GM21529 (cell line): ENCODE measurements at regions not wholly inside any gene's neighbourhood (a gene's known extent, or its start where the extent isn't known, plus 50 kb on each side); places are given as distances from the start of the nearest gene placed in this dataset.
"Not testable (repeated sequence)": the region's sequence is repeated elsewhere in the genome, so short reads cannot be mapped to it uniquely, and the experiment has no call there.

Experiments
- ATAC-seq: cut with Tn5 transposase; IDR thresholded peaks from one replicate; pipeline ENCODE4 v1.9.1; 2021; ENCODE audit not compliant: unreplicated experiment

DNA sequence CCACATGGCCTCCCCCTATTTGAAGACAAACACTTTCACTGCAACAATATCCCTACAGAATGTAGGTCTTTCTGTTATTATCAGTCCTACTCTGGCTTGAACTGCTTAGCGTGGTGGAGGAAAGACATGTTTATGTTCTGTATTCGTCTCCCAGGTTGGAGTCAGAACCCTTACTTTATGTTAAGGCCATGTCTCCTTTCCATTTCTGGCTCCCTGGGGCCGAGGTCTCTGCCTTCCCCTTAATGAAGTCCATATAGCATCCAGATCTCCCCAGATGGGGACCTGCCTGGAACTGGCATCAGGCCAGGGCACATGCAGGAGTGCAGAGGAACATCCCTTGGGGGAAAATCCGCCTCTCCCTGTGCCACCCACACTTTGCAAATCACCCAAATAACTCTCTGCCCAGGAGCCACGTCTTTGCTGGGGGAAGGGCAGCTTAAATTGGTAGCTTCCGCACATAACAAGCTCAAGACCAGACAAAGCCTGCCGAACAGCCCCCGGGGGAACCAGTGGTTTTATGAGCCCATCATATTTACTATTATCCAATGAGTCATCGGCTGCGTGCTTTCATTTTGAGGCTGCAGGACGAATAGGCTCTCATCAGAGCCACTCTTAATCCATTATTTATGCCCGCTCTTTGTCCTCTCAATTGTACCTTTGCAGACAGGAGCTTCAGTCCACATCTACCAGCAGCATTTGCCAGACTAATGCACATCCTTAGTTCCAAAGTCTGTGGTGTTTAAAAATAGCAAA is 237.0 kb downstream of the UACA start:
- no peak for ATAC-seq

DNA sequence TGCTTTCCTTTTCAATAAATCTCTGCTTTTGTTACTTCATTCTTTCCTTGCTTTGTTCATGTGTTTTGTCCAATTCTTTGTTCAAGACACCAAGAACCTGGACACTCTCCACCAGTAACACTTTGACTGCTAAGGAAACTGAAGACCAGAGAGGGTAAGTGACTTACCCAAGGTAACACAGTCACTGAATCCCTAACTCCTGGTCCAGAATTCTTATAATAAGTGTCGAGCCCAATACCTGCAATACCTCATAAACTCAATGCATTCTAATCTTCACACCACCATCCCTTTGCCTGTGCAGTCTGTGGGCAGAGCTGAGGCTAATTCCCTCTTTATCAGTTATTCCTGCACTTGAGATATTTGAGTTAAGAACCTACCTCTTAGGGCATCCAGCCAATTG is 237.8 kb downstream of the UACA start:
- ATAC-seq: no peak

GRCh38 chr15:70524470-70524869 is 238.9 kb downstream of the UACA start:
- no peak for ATAC-seq

DNA sequence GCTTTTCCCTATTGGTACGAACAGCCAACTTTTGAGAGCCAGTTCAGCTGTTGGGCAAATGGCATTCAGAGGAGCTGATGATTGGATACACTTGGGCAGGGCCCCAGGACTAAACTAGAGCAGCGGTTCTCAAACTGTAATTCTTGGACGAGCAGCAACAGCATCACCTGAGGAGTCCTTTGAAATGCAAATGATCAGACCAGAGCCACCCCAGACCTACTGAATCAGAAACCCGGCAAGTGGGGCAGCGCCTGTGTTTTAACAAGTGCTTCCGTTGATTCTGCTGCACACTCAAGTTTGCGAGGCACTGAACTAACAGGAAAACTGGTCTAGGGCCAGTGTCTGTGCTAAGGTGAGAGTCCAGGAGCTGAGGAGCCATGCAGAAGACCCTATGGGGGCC is 239.7 kb downstream of the UACA start:
- no peak for ATAC-seq

- ATAC-seq: no peak
These were observed 240.2 kb downstream of the UACA start for GRCh38 chr15:70523192-70523591.

DNA sequence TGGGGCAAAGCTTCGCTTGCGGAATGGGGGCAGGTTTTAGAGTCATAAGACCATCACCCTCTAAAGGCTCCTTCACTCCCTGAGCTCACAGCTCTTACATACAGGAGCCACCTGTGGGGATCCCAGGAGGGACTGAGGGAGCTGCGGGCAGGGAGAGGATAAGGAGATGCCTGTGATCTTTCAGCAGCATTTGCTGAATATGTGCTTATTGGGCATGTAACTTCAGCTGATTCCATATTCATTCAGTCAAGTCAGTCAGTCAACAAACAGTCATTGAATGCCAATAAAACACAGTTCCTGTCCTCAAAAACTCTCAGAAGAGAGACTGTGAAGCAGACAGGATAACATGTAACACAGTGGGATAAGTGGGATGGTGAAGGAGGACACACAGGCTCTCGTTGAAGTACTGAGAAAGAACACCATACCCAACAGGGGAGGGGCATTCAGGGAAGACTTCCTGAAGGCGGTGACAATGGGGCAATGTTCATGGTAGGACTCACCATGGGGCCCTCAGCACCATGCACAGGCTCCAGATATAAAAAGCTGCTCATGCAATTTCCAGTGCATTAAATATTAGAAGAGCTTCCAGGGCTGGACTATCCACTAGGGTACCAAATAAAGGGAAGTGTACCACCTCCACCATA is 240.9 kb downstream of the UACA start:
- ATAC-seq: no peak

DNA sequence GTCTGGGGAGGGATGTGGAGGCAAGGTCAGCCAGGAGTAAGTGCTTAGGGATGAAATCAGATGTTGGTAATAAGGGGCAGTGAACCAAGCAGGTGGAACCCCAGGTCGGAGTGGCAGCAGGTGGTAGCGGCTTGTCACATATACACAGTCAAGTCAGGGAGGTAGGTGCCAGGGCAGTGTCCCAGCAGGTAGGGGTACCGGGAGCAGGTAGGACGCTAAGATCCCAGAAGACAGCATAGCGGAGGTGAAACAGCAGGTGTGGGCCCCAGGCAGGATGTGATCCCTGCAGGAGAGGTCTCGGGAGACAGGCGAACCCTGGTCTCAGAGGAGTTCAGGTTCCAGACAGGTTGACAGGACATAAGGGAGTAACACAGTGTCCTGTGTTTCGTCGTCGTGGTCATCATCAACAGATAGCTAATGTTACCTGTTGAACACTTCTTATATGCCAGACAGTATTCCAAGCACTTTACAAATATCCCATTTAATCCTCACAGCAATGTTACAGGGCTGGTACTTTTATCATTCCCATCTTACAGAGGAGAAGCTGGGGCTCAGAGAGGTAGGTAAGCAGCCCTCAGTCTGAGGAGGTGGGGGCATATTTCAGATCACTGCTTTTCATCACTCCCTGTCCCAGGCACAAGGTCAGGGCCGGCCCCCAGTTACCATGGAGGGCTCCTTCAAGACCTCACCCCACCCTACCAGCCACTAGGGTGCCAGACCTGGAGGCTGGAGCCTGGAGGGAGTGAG is 241.6 kb downstream of the UACA start:
- no peak for ATAC-seq

GRCh38 chr15:70519616-70520015 is 243.7 kb downstream of the UACA start:
- no peak for ATAC-seq

DNA sequence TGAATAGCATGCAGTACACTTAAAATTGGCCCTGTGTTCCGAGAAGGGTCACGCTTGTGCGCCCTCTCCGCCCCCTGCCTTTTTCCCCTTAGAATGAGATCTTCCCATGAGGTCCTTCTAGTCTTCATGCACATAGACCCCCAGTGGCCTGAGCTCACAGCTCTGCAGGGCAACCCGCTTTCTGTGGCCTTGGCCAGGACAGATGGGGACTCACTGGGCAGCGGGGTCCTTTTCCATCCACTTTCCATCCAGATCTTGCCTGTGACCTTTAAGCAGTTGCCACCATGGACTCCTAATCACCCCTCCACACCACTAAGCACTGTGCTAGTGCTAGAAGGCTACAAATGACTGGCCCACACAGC is 244.4 kb downstream of the UACA start:
- ATAC-seq: no peak

- ATAC-seq: no peak
These were observed 245.0 kb downstream of the UACA start for GRCh38 chr15:70518201-70519003.

DNA sequence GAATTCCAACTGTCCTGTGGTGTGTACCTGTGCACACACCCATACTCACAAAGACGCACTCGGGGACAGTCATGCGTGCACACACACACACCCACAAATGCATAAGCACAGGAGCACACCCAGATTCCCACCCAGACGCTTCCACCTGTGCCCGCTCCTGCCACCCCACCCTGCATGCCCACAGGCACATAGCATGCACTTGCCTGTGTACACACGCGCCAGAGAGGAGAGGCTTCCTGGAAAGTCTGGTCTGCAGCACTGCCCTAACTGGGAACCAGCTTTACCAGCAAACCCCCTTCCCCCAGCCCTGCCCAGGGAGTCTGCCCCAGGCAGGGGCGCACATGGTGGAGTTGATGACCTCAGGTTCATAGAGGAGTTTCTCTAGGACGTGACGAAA is 246.2 kb downstream of the UACA start:
- ATAC-seq: no peak

GRCh38 chr15:70516408-70517193 is 246.8 kb downstream of the UACA start:
- no peak for ATAC-seq

DNA sequence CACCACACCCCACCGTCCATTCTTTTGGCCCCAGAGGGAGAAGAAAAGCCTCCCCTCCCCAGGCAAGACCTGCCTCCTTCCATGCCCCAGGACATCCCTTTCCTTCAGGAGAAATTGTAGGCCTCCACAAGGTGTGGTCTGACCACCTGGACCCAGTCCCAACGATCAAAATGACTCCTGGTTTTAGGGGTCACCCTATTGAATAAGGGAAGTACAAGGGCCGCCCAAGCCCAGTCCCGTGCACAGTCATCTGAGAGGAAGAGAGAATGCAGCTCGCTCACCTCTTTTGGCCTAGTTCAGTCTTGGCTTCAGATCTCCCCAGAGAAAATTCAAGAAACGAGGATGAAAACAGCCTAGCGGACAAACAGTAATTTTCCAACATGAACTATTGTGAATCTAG is 249.1 kb downstream of the UACA start:
- no peak for ATAC-seq

DNA sequence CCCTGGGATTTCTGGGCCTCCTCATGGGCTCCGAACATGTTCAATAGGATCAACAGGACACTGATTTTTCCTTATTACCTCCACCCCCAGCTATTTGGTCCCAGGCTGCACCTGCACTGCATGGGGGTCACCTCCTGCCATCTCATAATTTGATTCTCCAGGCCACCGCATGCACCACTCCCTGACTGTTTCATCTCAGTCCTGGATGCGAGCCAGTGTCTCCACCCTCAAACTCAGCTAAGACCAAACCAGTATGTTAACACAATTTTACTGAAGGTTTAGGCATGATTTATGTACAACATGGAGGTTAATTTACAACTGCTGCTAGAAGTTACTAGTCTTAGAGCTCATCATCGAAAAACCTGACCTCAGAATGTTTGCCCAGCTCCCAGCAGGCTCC is 249.5 kb downstream of the UACA start:
- no peak for ATAC-seq

DNA sequence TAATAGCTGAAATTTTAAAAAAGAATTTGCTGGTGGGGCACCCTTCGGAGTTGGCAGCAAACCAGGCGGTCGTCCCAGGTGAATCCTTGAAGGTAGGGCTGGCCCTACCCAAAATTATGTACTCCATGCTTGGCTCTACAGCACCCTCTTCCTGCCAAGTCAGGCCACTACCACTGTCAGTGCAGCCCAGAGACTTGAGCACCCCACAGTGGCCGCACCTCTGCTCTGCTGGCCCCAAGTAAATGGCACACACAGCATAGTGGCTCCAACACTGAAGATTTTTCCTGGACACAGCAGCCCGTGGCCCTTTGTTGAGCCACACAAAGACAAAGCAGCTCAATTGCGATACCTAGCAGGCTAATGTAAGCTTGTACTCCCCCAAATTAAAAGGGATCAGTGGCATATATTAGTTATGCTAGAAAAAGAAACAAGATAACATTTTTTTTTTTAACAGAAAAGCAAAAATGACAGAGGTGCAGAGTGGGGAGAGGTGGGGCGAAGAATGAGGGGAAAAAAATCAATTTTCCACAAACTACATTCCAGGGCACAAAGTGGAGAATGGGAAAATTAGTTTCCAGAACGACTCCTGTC is 250.5 kb downstream of the UACA start:
- peak; percentile 84 for ATAC-seq

DNA sequence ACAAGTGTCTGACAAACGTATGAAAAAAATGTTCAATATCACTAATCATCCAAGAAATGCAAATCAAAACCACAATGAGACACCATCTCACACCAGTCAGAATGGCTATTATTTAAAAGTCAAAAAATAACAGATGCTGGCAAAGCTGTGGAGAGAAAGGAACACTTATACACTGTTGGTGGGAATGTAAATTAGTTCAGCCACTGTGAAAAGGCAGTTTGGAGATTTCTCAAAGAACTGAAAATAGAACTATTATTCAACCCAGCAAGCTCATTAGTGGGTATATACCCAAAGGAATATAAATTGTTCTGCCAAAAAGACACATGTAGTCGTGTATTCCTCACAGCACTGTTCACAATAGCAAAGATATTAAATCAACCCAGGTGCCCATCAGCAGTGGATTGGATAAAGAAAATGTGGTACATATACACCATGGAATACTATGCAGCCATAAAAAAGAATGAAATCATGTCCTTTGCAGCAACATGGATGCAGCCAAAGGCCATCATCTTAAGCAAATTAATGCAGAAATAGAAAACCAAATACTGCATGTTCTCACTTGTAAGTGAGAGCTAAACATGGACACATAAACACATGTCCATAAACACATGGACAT is 251.3 kb downstream of the UACA start:
- not testable (repeated sequence) for ATAC-seq

GRCh38 chr15:70510433-70510832 is 252.9 kb downstream of the UACA start:
- ATAC-seq: no peak

- ATAC-seq: no peak
These were observed 253.6 kb downstream of the UACA start for GRCh38 chr15:70509731-70510143.

- ATAC-seq: no peak
These were observed 254.1 kb downstream of the UACA start for GRCh38 chr15:70509282-70509662.
